B cell (primary cell): ENCODE measurements at regions not wholly inside any gene's neighbourhood (a gene's known extent, or its start where the extent isn't known, plus 50 kb on each side); places are given as distances from the start of the nearest gene placed in this dataset.

ENCODE experiments used
- ATAC-seq: fragments of 200-7000 bp; cut with Tn5 transposase; one replicate; pipeline ENCODE4 v1.10.0; 2021; ENCODE audit warnings: low read depth, mild to moderate bottlenecking, moderate number of reproducible peaks, moderate library complexity
- CTCF ChIA-PET: fragments of 350-600 bp; sonication (Branson Sonifier 250); formaldehyde crosslinking; loops from one replicate; lab custom pipeline; 2021; ENCODE audit warnings: antibody characterized with exemption, inconsistent platforms; lab: Charles Lee
- POLR2A ChIA-PET: fragments of 350-600 bp; sonication (Branson Sonifier 250); formaldehyde crosslinking; loops from one replicate; lab custom pipeline; 2021; ENCODE audit warnings: antibody characterized with exemption; lab: Charles Lee
- DNase-seq: peaks from one replicate; pipeline ENCODE4 v3.0.0; 2013
- H2AFZ ChIP-seq: 2 replicates; pipeline ENCODE4 v1.6.1; 2012; ENCODE audit warnings: mild to moderate bottlenecking, low read depth, low read length; ENCODE audit not compliant: insufficient read depth, poor library complexity, severe bottlenecking
- H3K27ac ChIP-seq, 2 donors: 1 replicate in 1 of 2; 2 replicates in 1 of 2; pipeline ENCODE4 v1.5.1; 2012 to 2013; ENCODE audit warnings: low read length in 2 of 2, mild to moderate bottlenecking in 2 of 2, moderate library complexity in 1 of 2
- H3K27me3 ChIP-seq, 4 experiments: fragments of 200-600 bp in 1 of 4; sonication (generic) in 1 of 4; replicated peaks in 1 of 4; 1 replicate in 2 of 4; 2 replicates in 2 of 4; pipeline versions ENCODE4 v1.6.1 to v1.7.0; 2013 to 2016; ENCODE audit warnings: low read length in 3 of 4, mild to moderate bottlenecking in 2 of 4, mixed read lengths in 1 of 4, moderate library complexity in 1 of 4; ENCODE audit not compliant: insufficient read depth in 4 of 4, control insufficient read depth in 3 of 4; ENCODE audit errors: control extremely low read depth in 1 of 4
- H3K36me3 ChIP-seq, 2 experiments: replicated peaks in 1 of 2; 1 replicate in 1 of 2; 2 replicates in 1 of 2; pipeline versions ENCODE4 v1.6.1 to v1.7.1; 2013; ENCODE audit warnings: low read length in 1 of 2; ENCODE audit not compliant: insufficient read depth in 2 of 2, control insufficient read depth in 1 of 2; ENCODE audit errors: control extremely low read depth in 1 of 2, extremely low read depth in 1 of 2
- H3K4me1 ChIP-seq, 2 donors: fragments of 200-600 bp in 1 of 2; sonication (generic) in 1 of 2; 1 replicate in 1 of 2; 2 replicates in 1 of 2; pipeline versions ENCODE4 v1.5.1 to v1.6.1; 2013 to 2017; ENCODE audit warnings: low read length in 2 of 2; ENCODE audit not compliant: control insufficient read depth in 2 of 2, insufficient read depth in 2 of 2
- H3K4me2 ChIP-seq: replicated peaks from 2 replicates; pipeline ENCODE3; 2012; ENCODE audit warnings: mild to moderate bottlenecking, low read depth, low read length; ENCODE audit not compliant: poor library complexity, severe bottlenecking
- H3K4me3 ChIP-seq, 5 experiments: fragments of 200-600 bp in 1 of 5; sonication (generic) in 1 of 5; 1 replicate in 3 of 5; 2 replicates in 2 of 5; pipeline versions ENCODE4 v1.5.1 to v1.7.0; 2011 to 2016; ENCODE audit warnings: low read length in 4 of 5, mild to moderate bottlenecking in 4 of 5, low read depth in 2 of 5, control low read depth in 1 of 5, moderate library complexity in 1 of 5; ENCODE audit not compliant: insufficient read depth in 1 of 5; ENCODE audit errors: control extremely low read depth in 1 of 5, extremely low read depth in 1 of 5
- H3K79me2 ChIP-seq: fragments of 200-600 bp; sonication (generic); one replicate; pipeline ENCODE4 v1.6.0; 2016; ENCODE audit warnings: low read length; ENCODE audit not compliant: control insufficient read depth, insufficient read depth
- H3K9ac ChIP-seq: fragments of 200-600 bp; sonication (generic); 2 replicates; pipeline ENCODE4 v1.6.1; 2017; ENCODE audit warnings: mild to moderate bottlenecking, low read length, moderate library complexity
- H3K9me3 ChIP-seq, 3 donors: one replicate each; pipeline versions ENCODE4 v1.6.1 to v1.7.1; 2013; ENCODE audit warnings: low read length in 2 of 3; ENCODE audit not compliant: control insufficient read depth in 2 of 3, insufficient read depth in 1 of 3; ENCODE audit errors: control extremely low read depth in 1 of 3
- H4K20me1 ChIP-seq: 2 replicates; pipeline ENCODE4 v1.6.0; 2012; ENCODE audit warnings: mild to moderate bottlenecking, low read length; ENCODE audit not compliant: insufficient read depth, control insufficient read depth, poor library complexity, severe bottlenecking
- H3K27ac Mint-ChIP-seq: one replicate; pipeline ENCODE4 v1.8.0; 2021; ENCODE audit warnings: mixed read lengths
- H3K27me3 Mint-ChIP-seq: one replicate; pipeline ENCODE4 v1.8.0; 2021; ENCODE audit warnings: mixed read lengths
- H3K4me1 Mint-ChIP-seq: one replicate; pipeline ENCODE4 v1.8.0; 2021; ENCODE audit warnings: mixed read lengths
- H3K4me3 Mint-ChIP-seq: one replicate; pipeline ENCODE4 v1.8.0; 2021; ENCODE audit warnings: mixed read lengths
- H3K9me3 Mint-ChIP-seq: one replicate; pipeline ENCODE4 v1.8.0; 2022; ENCODE audit warnings: mixed read lengths; ENCODE audit not compliant: insufficient read depth
- EZH2 ChIP-seq: IDR thresholded peaks from 2 replicates; pipeline ENCODE4 v1.6.1; 2012; ENCODE audit warnings: borderline replicate concordance, low read depth, mild to moderate bottlenecking, moderate library complexity, low read length; ENCODE audit not compliant: insufficient read depth, poor library complexity, severe bottlenecking
- WGBS: methylation state at CpG from one replicate; pipeline ENCODE4 v1.1.5; 2013; ENCODE audit warnings: missing lambda C conversion rate; ENCODE audit not compliant: insufficient coverage; 5-methylcytosine and 5-hydroxymethylcytosine counted together
- intact Hi-C: fragments of 100-400 bp; cut with micrococcal nuclease; formaldehyde crosslinking; loops from one replicate; pipeline ENCODE4 v1.10.0; 2022
- TF ChIP-seq, protein P1 (sequence below): fragments of 200-600 bp; IDR thresholded peaks from one replicate; pipeline ENCODE4 v1.8.0; 2022; ENCODE audit warnings: antibody characterized with exemption, mild to moderate bottlenecking

DNA sequence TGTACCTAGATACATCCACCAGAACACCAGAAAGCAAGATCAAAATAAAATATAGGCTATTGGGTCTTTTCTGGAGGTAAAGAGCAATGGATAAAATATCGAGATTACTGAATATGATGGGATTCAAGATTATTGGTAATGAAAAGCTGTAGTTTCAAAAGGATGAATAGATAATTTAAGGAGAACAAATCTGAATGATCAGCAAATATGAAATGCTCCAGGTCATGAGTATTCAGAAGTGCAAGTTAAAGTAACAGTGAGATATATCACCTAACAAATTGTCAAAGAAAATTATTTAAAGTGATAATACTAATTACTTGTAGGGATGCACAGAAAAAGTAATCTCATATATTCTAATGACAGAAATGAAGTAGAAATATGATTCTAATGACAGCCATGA lies 409.6 kb upstream of the MDFIC2 start:
- no peak overlapping the region for H3K4me2 ChIP-seq
- H3K27me3 ChIP-seq = no peaks in the 10 kb centered on the region
- H3K27ac ChIP-seq = no peak overlapping the region
- no peak overlapping the region for H3K9ac ChIP-seq
- intact Hi-C loops = no loop called here
- no peak for ATAC-seq
- ChIA-PET CTCF (no interaction called here), POLR2A (interaction anchor here (0.5 kb wide), 1 partner anchor 336 kb away, joined by 3 read pairs; no protein-coding TSS in a partner anchor)
- H3K36me3 ChIP-seq = no peaks in the 10 kb centered on the region
- H2AFZ ChIP-seq = no peak overlapping the region
- Mint-ChIP-seq H3K27ac (no peak overlapping the region), H3K27me3 (peaks cover 21% of the 10 kb centered on the region), H3K9me3 (no peaks in the 10 kb centered on the region), H3K4me1 (no peaks in the 10 kb centered on the region), H3K4me3 (no peak overlapping the region)
- no peaks in the 10 kb centered on the region for H3K9me3 ChIP-seq
- no peak overlapping the region for H3K4me3 ChIP-seq
- no peaks in the 10 kb centered on the region for H3K4me1 ChIP-seq
- no peaks in the 10 kb centered on the region for H3K79me2 ChIP-seq
- TF ChIP-seq, protein P1, sequence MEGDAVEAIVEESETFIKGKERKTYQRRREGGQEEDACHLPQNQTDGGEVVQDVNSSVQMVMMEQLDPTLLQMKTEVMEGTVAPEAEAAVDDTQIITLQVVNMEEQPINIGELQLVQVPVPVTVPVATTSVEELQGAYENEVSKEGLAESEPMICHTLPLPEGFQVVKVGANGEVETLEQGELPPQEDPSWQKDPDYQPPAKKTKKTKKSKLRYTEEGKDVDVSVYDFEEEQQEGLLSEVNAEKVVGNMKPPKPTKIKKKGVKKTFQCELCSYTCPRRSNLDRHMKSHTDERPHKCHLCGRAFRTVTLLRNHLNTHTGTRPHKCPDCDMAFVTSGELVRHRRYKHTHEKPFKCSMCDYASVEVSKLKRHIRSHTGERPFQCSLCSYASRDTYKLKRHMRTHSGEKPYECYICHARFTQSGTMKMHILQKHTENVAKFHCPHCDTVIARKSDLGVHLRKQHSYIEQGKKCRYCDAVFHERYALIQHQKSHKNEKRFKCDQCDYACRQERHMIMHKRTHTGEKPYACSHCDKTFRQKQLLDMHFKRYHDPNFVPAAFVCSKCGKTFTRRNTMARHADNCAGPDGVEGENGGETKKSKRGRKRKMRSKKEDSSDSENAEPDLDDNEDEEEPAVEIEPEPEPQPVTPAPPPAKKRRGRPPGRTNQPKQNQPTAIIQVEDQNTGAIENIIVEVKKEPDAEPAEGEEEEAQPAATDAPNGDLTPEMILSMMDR = no peak
- no peak for TF ChIP-seq EZH2
- no peaks in the 10 kb centered on the region for H4K20me1 ChIP-seq
- DNase-seq = no peak
- WGBS = no CpG with 5 or more reads among the region's 1 CpG

- Histone ChIP-seq H3K9me3 (peaks cover 0 to 20% (median 11%) of the 10 kb centered on the region in 3 donors), H3K79me2 (no peaks in the 10 kb centered on the region), H2AFZ (no peak overlapping the region), H4K20me1 (no peaks in the 10 kb centered on the region), H3K36me3 (no peaks in the 10 kb centered on the region), H3K27ac (no peak overlapping the region), H3K27me3 (peaks cover 0 to 3% (median 0%) of the 10 kb centered on the region in 4 experiments), H3K4me3 (no peak overlapping the region), H3K4me1 (no peaks in the 10 kb centered on the region), H3K4me2 (no peak overlapping the region), H3K9ac (no peak overlapping the region)
- H3K27ac Mint-ChIP-seq = no peak overlapping the region
- intact Hi-C loops = loop anchor here (2.0 kb wide), 1 partner anchor 870 kb away; no protein-coding TSS in a partner anchor
- CTCF ChIA-PET = interaction anchor here (0.6 to 1.2 kb wide), 2 partner anchors 577 to 936 kb away, joined by 3 read pairs; no protein-coding TSS in a partner anchor
- DNase-seq (no peak), ATAC-seq (no peak)
- no peak overlapping the region for H3K4me3 Mint-ChIP-seq
- H3K4me1 Mint-ChIP-seq = no peaks in the 10 kb centered on the region
- peaks cover 20% of the 10 kb centered on the region for H3K27me3 Mint-ChIP-seq
- peaks cover 8% of the 10 kb centered on the region for H3K9me3 Mint-ChIP-seq
- POLR2A ChIA-PET = no interaction called here
- WGBS = 0% methylated on average over 2 of the region's 4 CpGs
- TF ChIP-seq EZH2 = no peak
- TF ChIP-seq, protein P1 = no peak
Observed at GRCh38 chr3:70716832-70717231, 404.4 kb upstream of the MDFIC2 start.
